ENCODE measurements at regions not wholly inside any gene's neighbourhood (a gene's known extent, or its start where the extent isn't known, plus 50 kb on each side); places are given as distances from the start of the nearest gene placed in this dataset.
"Not testable (repeated sequence)": the region's sequence is repeated elsewhere in the genome, so short reads cannot be mapped to it uniquely, and the experiment has no call there.

GRCh38 chr3:106945435-106945834, 431.8 kb upstream of the CCDC54 start:
- peak; percentile 3 for DNase-seq

GRCh38 chr3:106946866-106947265, 430.4 kb upstream of the CCDC54 start:
- no peak for DNase-seq

- peak; percentile 13 for DNase-seq
These were observed 420.2 kb upstream of the CCDC54 start for GRCh38 chr3:106957029-106957428.

- no peak for DNase-seq
These were observed 414.2 kb upstream of the CCDC54 start for GRCh38 chr3:106962993-106963392.

- DNase-seq, result peak; percentile 16
These were observed 413.8 kb upstream of the CCDC54 start for GRCh38 chr3:106963442-106963841.

GRCh38 chr3:106965307-106965706, 411.9 kb upstream of the CCDC54 start:
- DNase-seq, result no peak

- no peak for DNase-seq
These were observed 407.6 kb upstream of the CCDC54 start for GRCh38 chr3:106969596-106969995.

GRCh38 chr3:106981392-106981791, 395.8 kb upstream of the CCDC54 start:
- no peak for DNase-seq

GRCh38 chr3:106985721-106986120, 391.5 kb upstream of the CCDC54 start:
- no peak for DNase-seq

- DNase-seq, result not testable (repeated sequence)
These were observed 378.2 kb upstream of the CCDC54 start for GRCh38 chr3:106998841-106999682.

GRCh38 chr3:107001635-107002034, 375.6 kb upstream of the CCDC54 start:
- no peak for DNase-seq

- not testable (repeated sequence) for DNase-seq
These were observed 371.9 kb upstream of the CCDC54 start for GRCh38 chr3:107005352-107005751.

- no peak for DNase-seq
These were observed 369.0 kb upstream of the CCDC54 start for GRCh38 chr3:107008213-107008612.

- DNase-seq, result no peak
These were observed 363.6 kb upstream of the CCDC54 start for GRCh38 chr3:107013641-107014040.

- DNase-seq, result no peak
These were observed 352.6 kb upstream of the CCDC54 start for GRCh38 chr3:107024551-107025026.

- no peak for DNase-seq
These were observed 351.3 kb upstream of the CCDC54 start for GRCh38 chr3:107025961-107026360.

- DNase-seq, result no peak
These were observed 349.2 kb upstream of the CCDC54 start for GRCh38 chr3:107028086-107028485.

GRCh38 chr3:107028626-107029025, 348.6 kb upstream of the CCDC54 start:
- DNase-seq, result no peak

- no peak for DNase-seq
These were observed 345.1 kb upstream of the CCDC54 start for GRCh38 chr3:107032111-107032510.

- DNase-seq, result no peak
These were observed 343.1 kb upstream of the CCDC54 start for GRCh38 chr3:107034142-107034541.

GRCh38 chr3:107035176-107035575, 342.1 kb upstream of the CCDC54 start:
- no peak for DNase-seq

- DNase-seq, result no peak
These were observed 332.6 kb upstream of the CCDC54 start for GRCh38 chr3:107044677-107045076.

GRCh38 chr3:107045791-107046190, 331.4 kb upstream of the CCDC54 start:
- no peak for DNase-seq

- DNase-seq, result no peak
These were observed 321.9 kb upstream of the CCDC54 start for GRCh38 chr3:107055181-107055942.
